ENCODE measurements at regions not wholly inside any gene's neighbourhood (a gene's known extent, or its start where the extent isn't known, plus 50 kb on each side); places are given as distances from the start of the nearest gene placed in this dataset.

DNA sequence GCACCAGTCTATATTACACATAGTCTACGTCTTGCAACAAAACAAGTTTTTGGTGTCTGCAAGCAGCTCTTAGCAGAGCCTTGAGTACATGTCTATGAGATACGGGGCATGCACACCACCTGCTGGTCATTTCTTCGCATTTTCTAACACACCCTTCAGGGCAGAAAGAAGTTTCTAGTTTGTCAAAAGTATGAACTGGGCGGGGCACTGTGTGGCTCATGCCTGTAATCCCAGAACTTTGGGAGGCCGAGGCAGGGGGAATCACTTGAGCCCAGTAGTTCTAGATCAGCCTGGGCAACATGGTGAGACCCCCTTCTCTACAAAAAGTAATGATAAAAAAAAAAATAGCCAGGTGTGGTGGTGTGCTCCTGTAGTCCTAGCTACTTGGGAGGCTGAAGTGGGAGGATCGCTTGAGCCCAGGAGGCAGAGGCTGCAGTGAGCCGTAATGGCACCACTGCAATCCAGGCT lies 64.2 kb upstream of the ARL8B start:
- Histone ChIP-seq H3K9me3 (ENCODE audit: low read length) (no peaks in the 10 kb centered on the region), H2AFZ (ENCODE audit: low read length) (no peak overlapping the region), H3K4me2 (ENCODE audit: low read length) (no peak overlapping the region), H3K79me2 (ENCODE audit: insufficient read depth, low read depth, low read length) (no peaks in the 10 kb centered on the region), H3K4me3 (ENCODE audit: low read depth, low read length, poor library complexity, severe bottlenecking) (no peak overlapping the region), H4K20me1 (ENCODE audit: insufficient read depth, low read length) (no peaks in the 10 kb centered on the region), H3K4me1 (ENCODE audit: insufficient read depth, low read length, poor library complexity, severe bottlenecking) (no peaks in the 10 kb centered on the region), H3K36me3 (ENCODE audit: insufficient read depth, low read length) (no peaks in the 10 kb centered on the region), H3K9me2 (ENCODE audit: insufficient read depth, low read length) (no peaks in the 10 kb centered on the region), H3K27ac (ENCODE audit: low read depth, low read length, poor library complexity, severe bottlenecking) (no peak overlapping the region)
- CTCF ChIA-PET (ENCODE audit: unreplicated experiment): interaction anchor here (2.2 kb wide), 1 partner anchor 346 kb away, joined by 6 read pairs; no protein-coding TSS in a partner anchor
- BruUV-seq (replicated peaks): no TSS peak
- TF ChIP-seq EZH2phosphoT487 (IDR thresholded peaks at IDR 0.05; ENCODE audit: borderline replicate concordance, low read depth, low read length): no peak
- TF ChIP-seq, protein P1, sequence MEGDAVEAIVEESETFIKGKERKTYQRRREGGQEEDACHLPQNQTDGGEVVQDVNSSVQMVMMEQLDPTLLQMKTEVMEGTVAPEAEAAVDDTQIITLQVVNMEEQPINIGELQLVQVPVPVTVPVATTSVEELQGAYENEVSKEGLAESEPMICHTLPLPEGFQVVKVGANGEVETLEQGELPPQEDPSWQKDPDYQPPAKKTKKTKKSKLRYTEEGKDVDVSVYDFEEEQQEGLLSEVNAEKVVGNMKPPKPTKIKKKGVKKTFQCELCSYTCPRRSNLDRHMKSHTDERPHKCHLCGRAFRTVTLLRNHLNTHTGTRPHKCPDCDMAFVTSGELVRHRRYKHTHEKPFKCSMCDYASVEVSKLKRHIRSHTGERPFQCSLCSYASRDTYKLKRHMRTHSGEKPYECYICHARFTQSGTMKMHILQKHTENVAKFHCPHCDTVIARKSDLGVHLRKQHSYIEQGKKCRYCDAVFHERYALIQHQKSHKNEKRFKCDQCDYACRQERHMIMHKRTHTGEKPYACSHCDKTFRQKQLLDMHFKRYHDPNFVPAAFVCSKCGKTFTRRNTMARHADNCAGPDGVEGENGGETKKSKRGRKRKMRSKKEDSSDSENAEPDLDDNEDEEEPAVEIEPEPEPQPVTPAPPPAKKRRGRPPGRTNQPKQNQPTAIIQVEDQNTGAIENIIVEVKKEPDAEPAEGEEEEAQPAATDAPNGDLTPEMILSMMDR (conservative IDR thresholded peaks at IDR 0.05; ENCODE audit: low read length): peak; percentile 82
- POLR2A ChIA-PET: interaction anchor here (0.6 kb wide), 1 partner anchor 453 kb away, joined by 3 read pairs; no protein-coding TSS in a partner anchor
- intact Hi-C loops (cut with micrococcal nuclease; ENCODE audit: unreplicated experiment): loop anchor here (1.0 to 10.0 kb wide), 3 partner anchors 76 to 347 kb away; no protein-coding TSS in a partner anchor
- DNase-seq (ENCODE audit: low spot score): peak; percentile 76

DNA sequence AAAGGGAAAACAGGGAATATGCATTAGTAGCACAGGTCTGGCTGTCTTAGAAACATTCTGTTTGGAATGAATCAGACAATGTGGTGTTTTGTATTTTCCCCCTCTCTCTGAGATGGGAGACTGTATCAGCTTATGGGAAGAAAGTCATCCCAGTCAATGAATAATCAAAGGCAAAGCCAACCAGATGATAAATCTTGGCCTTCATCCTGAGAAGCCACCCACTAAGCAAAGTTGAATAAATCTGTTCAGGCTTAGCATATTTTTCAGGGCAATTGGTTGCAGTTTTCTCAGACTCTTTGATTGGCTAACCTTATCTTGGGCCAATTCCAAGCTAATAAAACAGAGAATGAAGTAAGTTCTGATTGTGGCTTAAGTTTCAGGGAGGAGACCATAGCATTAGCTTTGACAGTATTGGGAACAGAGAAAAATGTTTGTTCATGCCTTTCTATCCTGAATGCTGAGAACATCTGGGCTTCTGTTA lies 63.6 kb upstream of the ARL8B start:
- intact Hi-C loops (cut with micrococcal nuclease; ENCODE audit: unreplicated experiment): loop anchor here (5.0 to 10.0 kb wide), 2 partner anchors 76 to 174 kb away; no protein-coding TSS in a partner anchor
- ChIA-PET POLR2A (interaction anchor here (0.6 kb wide), 1 partner anchor 453 kb away, joined by 3 read pairs; no protein-coding TSS in a partner anchor), CTCF (ENCODE audit: unreplicated experiment) (interaction anchor here (2.2 kb wide), 1 partner anchor 347 kb away, joined by 6 read pairs; no protein-coding TSS in a partner anchor)
- Histone ChIP-seq H3K36me3 (ENCODE audit: insufficient read depth, low read length) (no peaks in the 10 kb centered on the region), H3K4me1 (ENCODE audit: insufficient read depth, low read length, poor library complexity, severe bottlenecking) (no peaks in the 10 kb centered on the region), H3K79me2 (ENCODE audit: insufficient read depth, low read depth, low read length) (no peaks in the 10 kb centered on the region), H2AFZ (ENCODE audit: low read length) (no peak overlapping the region), H3K9me3 (ENCODE audit: low read length) (no peaks in the 10 kb centered on the region), H4K20me1 (ENCODE audit: insufficient read depth, low read length) (no peaks in the 10 kb centered on the region), H3K4me2 (ENCODE audit: low read length) (no peak overlapping the region), H3K4me3 (ENCODE audit: low read depth, low read length, poor library complexity, severe bottlenecking) (no peak overlapping the region), H3K9me2 (ENCODE audit: insufficient read depth, low read length) (no peaks in the 10 kb centered on the region), H3K27ac (ENCODE audit: low read depth, low read length, poor library complexity, severe bottlenecking) (no peak overlapping the region)
- no peak for DNase-seq (ENCODE audit: low spot score)
- no peak for TF ChIP-seq EZH2phosphoT487 (IDR thresholded peaks at IDR 0.05; ENCODE audit: borderline replicate concordance, low read depth, low read length)
- no TSS peak for BruUV-seq (replicated peaks)

DNA sequence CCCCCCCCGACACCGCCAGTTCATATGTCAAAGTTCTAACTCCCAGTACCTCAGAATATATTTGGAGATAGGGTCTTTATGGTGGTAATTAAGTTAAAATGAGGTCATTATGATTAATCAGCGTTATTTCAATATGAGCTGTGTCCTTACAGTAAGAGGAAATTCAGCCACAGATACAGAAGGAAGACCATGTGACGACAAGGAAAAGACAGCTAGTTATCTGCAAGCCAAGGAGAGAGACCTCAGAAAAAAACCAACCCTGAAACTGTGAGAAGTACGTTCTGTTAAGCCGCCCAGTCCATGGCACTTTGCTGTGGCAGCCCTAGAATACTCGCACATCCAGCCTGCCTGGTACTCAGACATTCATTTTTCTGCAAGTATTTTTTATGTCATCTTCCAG lies 62.3 kb upstream of the ARL8B start:
- TF ChIP-seq, protein P1 (conservative IDR thresholded peaks at IDR 0.05; ENCODE audit: low read length): no peak
- no peak for TF ChIP-seq EZH2phosphoT487 (IDR thresholded peaks at IDR 0.05; ENCODE audit: borderline replicate concordance, low read depth, low read length)
- BruUV-seq (replicated peaks): no TSS peak

More for the DNA sequence above, 62.3 kb upstream of the ARL8B start:
- Histone ChIP-seq H3K9me3 (ENCODE audit: low read length) (no peaks in the 10 kb centered on the region), H3K4me2 (ENCODE audit: low read length) (no peak overlapping the region), H3K9me2 (ENCODE audit: insufficient read depth, low read length) (no peaks in the 10 kb centered on the region), H3K79me2 (ENCODE audit: insufficient read depth, low read depth, low read length) (no peaks in the 10 kb centered on the region), H3K4me3 (ENCODE audit: low read depth, low read length, poor library complexity, severe bottlenecking) (no peak overlapping the region), H3K36me3 (ENCODE audit: insufficient read depth, low read length) (no peaks in the 10 kb centered on the region), H2AFZ (ENCODE audit: low read length) (no peak overlapping the region), H3K27ac (ENCODE audit: low read depth, low read length, poor library complexity, severe bottlenecking) (no peak overlapping the region), H3K4me1 (ENCODE audit: insufficient read depth, low read length, poor library complexity, severe bottlenecking) (no peaks in the 10 kb centered on the region), H4K20me1 (ENCODE audit: insufficient read depth, low read length) (no peaks in the 10 kb centered on the region)
- intact Hi-C loops (cut with micrococcal nuclease; ENCODE audit: unreplicated experiment): loop anchor here (5.0 to 10.0 kb wide), 2 partner anchors 77 to 175 kb away; no protein-coding TSS in a partner anchor
- POLR2A ChIA-PET: no interaction called here
- CTCF ChIA-PET (ENCODE audit: unreplicated experiment): interaction anchor here (2.2 kb wide), 1 partner anchor 348 kb away, joined by 6 read pairs; no protein-coding TSS in a partner anchor
- DNase-seq (ENCODE audit: low spot score): no peak

Data from OCI-LY7 (cell line).